Retina (tissue), 1 donor: ENCODE measurements at regions not wholly inside any gene's neighbourhood (a gene's known extent, or its start where the extent isn't known, plus 50 kb on each side); places are given as distances from the start of the nearest gene placed in this dataset.
A peak's percentile ranks its signal among the peaks of the same experiment; 100 is the strongest.
"Not testable (repeated sequence)": the region's sequence is repeated elsewhere in the genome, so short reads cannot be mapped to it uniquely, and the experiment has no call there.

Experiments used
- DNase-seq: peaks from one replicate; pipeline ENCODE4 v3.0.0-alpha.2; 2016

DNA sequence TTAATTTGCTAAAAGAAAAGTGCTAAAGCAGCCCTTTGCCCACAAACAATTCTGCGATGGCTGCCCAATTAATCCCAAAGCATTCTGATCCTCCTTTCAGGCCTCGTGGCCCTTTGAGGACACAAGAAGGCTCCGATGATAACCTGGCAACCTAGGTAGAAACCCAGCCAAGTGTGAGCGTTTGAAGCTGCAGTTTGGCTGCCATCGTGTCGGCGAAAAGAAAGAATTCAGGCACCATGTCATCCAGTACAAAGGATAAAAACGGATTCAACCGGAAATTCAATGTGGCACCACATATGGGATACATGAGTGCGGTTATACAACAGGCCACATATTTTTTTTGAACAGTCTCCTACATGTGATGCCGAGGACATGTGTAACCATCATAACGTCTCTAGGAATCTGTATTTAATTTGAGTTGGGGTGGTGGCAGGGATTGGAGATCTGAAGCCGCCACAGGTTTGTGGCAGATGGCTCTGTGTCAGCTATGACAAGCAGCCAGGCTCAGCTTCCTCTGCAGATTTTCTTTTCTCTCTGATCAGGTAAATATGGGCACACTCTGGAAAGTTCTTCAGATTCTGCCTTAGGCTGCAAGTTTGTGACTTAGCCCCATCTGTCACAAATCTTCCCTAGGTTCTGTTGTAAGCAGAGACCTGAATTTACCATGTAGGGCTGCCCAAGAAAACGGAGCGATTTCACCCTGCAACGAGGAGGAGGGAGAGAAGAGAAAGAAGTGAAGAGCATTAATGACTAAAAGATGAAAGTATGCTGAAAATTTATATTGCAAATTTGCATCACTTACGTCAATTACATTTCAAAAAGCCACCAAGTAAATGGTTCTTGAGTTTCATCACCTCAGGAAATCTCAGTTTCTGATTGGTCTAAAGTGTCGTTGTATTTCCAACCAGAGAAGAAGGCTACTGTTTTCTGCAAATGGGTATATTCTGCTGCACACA is 573.2 kb downstream of the ZEB2 start:
- DNase-seq: no peak

DNA sequence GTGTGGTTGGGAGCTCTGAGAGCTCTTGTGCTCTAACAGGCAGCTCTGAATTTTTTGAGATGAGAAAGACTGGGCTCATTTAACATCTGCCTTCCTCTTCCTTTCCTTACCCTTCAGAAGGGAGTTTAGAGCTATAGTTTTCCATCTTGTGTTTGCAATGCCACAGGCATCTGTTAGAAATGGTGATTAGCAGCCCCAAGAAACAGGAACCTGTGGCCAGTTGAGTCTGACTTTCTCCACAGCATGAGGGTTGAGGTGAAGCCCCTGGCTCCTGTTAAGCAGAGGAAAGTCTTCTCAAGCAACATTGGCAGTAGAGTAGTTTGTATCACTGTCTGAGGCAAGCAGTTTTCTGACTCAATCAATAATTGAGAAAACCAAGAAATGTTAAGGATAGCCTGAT is 577.4 kb downstream of the ZEB2 start:
- no peak for DNase-seq

DNA sequence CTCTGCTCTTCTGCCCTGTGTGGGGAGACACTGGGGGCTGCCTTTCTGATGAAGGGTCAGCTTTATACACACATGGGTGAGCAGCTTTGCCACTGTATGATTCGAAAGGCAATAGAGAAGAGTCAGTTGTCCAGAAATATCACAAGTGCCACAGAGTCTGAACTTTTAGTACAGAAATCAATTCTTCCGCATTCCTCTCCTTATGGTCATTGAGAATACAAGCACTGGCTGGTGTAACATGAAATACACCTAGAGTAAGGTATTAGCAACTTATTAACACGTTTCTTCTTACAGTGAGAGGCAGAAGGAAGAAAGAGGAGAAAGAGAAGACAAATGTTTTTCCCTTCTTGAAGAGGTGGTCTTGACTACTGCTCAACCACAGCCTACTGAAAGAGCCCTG is 579.2 kb downstream of the ZEB2 start:
- no peak for DNase-seq

DNA sequence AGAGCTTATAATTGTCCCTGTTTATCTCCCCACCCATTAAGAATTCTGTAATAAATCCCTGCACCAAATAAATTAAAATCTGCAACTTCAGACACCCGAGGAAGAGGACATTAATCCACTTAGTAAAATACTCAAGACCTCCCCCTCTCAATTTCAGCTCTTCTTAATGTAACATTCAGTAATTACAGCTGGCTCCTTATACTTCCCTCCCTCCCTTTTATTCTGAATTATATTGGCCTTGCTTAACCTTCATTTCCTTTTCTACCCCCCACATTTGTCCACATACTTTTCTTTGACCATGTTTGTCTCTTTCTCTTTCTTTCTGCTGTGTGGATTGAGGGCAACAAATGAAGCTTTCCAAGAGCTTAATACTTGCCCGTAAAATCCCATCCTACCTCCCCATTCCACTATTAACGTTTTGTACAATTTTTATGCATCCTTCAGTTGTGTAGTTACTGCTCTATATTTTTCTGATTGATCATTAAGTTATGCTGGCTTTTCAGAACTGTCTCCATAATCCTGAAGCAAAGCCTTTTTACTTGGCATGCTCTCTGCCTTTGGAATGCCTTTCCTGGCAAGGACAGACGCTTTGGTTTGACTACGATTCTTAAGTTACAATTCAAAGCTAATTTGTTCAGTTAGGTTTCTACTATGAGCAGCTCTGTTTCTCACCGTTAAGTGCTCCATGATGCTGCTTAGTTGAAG is 580.1 kb downstream of the ZEB2 start:
- DNase-seq: no peak

DNA sequence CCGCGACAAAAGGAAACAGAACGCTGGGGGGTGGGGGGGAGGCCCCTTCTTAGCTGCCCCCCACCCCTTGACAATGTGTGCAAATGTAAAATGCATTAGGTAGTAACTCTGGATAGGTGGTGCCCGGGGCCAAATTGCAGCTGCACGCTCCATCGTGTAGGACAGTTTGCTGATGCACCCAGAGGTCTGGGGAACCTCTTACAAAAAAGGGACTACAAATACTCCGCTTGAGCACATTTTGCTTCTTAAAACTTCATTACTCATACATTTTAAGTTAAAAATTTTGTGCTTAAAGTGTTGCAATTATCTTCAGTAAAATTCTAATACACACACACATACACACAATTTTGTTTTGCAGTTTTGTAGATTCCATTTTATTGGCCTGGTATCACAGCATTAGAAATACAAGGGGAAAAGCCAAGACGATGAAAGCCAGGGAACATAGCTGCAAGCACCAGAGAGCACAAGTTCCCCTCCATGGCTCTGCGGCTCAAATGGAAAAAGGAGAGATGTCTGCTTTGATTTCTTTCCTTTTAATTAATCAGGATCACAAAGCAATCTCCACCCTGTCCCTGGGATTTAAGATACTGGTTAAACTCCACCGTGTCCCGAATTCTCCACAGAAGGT is 582.1 kb downstream of the ZEB2 start:
- no peak for DNase-seq

DNA sequence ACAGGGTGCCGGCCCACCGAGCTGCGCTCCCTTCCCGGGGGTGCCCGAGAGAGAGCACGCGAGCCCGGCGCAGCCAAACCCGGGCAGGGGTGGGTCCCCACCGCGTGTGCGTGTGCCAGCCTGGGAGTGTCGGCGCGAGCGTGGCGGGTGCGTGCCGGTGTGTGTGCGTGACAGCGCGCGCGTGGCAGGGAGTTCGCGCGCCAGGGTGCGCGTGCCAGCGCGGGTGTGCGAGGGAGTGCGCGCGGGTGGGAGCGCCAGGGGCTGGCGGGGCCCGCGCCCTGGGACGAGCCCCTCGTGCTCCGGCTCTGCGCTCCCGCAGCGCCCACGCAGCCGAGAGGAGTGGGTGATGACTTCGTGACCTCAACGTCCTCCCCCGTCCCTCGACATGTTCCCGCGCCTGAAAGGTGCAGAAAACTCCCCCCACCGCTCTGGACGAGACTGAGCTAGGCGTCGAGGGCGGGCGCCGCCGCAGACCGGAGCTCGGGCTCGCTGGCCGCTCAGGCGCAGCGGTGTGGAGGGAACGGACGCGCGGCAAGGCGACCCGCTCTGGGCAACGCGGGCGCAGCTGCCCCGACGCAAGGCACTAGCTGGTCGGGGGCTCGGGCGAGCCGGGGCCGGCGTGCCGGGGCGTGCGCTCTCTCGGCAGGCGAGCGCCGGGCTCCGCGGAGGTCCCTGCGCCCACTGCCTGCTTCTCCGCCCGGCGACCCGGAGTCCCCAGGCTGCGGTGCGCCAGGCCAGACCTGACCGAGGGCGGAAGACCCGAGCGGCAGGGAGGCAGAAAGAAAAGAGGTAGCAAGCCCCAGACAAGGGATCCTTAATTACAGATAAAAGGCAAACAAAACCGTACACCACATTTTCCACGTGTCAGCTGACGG is 582.8 kb downstream of the ZEB2 start:
- peak; percentile 88 for DNase-seq

DNA sequence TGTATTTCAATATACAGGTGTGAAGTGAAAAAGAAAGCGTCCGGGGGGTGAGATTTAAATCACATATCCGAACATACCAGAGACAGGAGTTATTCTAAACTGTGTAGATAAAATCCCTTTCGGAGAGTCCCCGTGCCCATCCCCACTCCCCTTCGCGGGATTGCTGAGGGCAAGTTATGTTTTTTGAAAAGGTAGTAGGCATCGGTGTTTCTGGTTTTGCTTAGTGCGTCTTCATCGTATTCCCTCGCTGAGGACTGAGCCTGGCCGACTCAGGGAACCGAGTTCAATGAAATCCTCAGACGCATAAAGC is 583.4 kb downstream of the ZEB2 start:
- DNase-seq: no peak

DNA sequence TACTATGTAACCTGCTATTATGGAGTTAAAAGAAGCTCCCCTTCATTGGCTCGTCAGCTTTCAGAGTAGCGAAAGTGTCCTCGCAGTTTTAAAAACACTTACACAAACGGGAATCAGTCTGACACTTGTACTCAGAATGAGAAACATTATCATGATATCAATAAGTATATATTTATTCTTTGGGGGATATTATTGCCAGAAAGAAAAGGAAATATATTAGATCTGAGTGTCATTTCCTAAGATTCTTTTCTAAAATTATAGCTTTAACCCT is 584.5 kb downstream of the ZEB2 start:
- no peak for DNase-seq

DNA sequence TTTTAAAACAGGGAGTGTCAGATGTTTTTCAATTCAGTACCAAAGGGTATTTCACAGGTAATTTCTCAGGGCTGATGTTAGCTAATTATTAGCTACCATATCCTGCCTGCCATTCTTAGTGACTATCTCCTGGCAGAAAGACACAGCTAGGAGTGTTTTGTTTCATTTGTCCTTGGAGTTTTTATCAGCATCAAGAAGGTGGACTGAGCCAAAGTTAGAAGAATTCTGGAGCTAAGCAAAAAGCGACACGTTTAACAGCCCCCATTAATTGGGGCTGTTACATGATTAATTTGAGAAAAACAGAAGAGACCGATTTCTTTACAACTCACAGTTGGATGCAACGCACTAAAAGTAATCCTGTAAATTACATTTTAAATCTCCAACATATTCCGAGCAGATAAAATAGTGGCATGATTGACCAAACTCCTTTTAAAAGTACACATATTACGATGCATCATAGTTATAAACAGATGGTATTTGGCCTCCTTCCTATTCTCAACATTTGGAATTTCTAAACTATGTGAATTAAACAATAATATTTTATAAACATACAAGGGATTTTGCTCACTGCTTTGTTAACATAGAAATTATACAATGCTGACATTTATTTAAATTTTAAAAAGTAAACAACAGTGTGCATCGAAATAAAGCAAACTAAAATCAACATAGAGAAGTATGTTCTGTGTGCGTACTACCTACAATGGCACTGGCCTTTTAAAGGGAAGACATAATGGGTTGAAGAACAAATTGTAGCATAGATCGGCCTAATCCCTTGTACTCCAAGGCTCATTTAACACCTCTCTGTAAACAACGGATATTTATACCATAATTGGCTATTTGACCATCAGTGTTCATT is 585.1 kb downstream of the ZEB2 start:
- DNase-seq: no peak

DNA sequence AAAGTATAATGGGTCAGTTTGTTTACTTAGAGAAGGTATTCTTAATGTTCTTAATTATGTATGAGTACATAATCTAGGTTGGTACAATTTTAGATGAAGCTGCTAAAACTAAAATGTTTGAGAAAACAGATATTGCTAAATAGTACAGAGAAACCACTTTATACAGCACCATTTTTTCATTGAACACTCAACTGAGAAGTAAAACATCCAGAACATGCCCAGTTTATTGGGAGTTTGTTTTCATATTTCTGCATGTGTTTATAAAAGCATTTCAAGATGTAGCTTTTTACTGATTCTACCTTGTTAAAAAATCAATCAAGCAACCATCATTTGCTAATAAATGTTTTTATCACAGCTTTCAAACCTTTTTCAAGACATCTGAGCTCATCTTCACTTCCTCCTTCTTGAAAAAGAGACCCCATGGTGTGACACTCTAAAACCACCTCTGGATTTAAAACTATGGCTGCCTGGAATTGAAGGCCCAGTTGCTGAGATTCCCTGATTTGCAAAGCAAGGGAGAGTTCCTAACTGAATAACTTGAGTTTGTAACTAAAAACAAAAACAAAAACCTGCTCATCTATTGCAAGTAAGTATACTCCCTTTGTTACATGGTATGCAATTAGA is 585.9 kb downstream of the ZEB2 start:
- DNase-seq: no peak

DNA sequence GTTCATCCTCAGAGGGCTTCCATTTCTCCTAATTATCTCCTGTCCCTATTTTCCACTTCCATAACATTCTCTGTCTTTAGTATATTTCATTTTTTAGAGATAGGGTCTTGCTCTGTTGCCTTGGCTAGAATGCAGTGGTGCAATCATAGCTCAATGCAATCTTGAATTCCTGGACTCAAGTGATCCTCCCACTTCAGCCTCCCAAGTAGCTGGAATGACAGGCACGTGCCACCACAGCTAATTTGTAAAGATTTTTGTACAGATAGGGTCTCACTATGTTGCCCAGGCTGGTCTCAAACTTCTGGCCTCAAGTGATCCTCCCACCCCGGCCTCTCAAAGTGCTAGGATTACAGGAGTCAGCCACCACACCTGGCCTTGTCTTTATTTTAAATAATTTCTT is 589.0 kb downstream of the ZEB2 start:
- DNase-seq: no peak

DNA sequence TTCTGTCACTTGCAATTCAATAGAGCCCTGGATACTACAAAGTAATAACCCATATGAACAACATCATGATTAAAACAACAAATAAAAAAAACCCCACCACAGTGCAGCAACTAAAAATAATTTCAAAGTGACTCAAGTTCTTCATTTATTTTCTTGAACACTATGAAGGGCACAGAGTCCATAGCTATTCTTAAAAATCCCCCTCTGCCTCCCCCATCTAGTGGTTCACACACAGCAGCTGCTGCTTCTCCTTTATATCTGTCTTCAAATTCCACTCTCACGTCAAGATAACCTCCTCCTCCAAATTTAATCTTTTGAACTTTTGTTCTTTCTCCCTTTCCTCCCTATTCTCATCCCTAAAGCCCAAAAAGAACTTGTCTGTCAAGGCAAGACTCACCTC is 591.3 kb downstream of the ZEB2 start:
- no peak for DNase-seq

DNA sequence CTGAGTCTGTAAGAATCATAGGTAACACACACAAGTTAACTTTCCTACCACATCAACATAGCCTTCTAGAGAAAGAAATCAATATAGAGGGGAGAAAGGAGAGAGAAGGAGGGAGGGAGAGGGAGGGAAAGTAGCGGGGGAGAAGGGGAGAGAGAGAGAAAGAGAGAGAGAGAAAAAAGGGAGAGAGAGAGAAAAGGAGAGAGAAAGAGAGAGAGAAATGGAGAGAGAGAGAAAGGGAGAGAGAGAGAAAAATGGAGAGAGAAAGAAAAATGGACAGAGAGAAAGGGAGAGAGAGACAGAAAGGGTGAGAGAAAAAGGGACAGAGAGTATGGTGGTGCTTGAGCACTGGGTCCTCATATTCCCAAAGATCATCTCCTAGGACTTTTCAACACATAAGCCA is 591.7 kb downstream of the ZEB2 start:
- DNase-seq: no peak

DNA sequence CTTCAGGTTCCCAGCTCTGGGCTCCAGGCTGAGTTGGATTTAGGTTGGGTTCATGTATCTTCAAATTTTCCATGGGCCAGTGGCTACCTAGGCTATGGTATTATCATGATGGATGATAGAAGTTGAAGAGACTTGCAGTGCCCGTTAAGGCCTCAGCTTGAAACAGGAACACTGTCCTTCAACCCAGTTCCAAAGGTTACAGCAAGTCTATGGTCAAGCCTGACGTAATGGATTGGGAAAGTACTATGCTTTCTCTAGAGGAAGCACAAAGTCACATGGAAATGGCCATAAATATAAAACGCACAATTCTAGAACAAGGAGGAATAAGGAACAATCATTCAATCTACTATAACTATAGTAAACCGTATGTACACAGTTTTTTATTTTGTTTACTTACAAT is 593.2 kb downstream of the ZEB2 start:
- no peak for DNase-seq

DNA sequence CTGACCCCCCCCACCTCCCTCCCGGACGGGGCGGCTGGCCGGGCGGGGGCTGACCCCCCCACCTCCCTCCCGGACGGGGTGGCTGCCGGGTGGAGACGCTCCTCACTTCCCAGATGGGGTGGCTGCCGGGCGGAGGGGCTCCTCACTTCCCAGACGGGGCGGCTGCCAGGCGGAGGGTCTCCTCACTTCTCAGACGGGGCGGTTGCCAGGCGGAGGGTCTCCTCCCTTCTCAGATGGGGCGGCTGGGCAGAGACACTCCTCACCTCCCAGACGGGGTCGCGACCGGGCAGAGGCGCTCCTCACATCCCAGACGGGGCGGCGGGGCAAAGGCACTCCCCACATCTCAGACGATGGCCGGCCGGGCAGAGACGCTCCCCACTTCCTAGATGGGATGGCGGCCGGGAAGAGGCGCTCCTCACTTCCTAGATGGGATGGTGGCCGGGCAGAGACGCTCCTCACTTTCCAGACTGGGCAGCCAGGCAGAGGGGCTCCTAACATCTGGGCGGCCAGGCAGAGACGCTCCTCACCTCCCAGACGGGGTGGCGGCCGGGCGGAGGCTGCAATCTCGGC is 597.6 kb downstream of the ZEB2 start:
- not testable (repeated sequence) for DNase-seq

DNA sequence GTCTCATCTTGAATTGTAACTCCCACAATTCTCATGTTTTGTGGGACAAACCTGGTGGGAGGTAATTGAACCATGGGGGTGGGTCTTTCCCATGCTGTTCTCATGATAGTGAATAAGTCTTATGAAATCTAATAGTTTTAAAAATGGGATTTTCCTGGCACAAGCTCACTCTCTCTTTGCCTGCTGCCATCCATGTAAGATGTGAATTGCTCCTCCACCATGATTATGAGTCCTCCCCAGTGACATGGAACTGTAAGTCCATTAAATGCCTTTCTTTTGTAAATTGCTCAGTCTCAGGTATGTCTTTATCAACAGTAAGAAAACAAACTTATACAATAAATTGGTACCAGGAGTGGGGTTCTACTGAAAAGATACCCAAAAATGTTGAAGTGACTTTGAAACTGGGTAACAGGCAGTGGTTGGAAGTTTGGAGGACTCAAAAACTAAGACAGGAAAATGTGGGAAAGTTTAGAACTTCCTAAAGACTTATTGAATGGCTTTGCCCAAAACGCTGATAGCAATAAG is 601.4 kb downstream of the ZEB2 start:
- DNase-seq: no peak

DNA sequence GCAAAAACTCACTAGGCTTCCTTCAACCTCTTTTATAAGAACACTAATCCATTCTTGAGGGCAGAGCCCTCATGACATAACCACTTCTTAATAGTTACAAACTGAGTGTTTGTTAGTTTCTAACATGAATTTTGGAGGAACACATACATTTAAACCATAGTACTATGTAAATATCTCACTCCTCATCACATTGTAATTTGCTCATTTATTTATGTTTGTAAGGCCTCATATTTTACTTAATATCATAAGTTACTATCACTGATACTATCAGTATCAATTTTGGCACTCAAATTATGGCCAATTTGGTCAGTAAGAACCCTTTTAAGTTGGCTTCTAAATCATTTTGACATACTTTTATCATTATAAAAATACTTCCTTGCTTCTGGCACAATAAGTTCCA is 603.1 kb downstream of the ZEB2 start:
- no peak for DNase-seq

DNA sequence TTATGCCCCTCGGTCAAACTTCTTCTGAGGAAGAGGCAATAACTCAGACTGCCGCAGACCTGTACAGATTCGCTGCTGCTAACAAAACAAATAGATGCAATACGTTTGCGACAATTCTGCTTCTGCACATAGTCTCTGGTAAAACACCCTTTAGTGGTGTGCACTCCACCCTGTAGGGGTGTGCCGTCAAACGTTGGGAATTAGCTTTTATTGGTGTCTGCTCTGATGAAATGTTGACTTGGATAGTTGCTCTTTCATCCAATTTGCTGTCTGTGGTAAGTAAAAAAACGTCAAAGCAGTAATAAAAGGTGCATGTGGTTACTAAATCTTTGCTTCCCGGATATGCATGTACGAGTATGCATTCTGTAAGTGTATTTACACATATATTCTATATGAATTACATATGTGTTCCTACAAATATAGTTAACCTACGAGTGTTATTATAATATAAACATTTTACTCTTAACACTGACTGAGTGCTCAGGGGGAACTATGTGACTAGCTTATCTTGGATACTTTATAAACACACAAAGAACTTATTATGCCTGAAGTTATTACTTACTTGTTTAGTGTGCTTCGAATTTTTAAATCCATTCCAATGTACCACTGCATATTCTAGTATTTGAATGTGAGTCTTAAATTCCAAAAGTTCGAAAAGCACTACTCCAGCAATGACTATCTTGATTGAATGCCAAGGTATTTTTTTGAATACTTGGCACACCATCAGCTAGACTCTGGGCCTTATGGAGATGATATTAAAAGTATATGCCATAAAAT is 610.2 kb downstream of the ZEB2 start:
- no peak for DNase-seq

DNA sequence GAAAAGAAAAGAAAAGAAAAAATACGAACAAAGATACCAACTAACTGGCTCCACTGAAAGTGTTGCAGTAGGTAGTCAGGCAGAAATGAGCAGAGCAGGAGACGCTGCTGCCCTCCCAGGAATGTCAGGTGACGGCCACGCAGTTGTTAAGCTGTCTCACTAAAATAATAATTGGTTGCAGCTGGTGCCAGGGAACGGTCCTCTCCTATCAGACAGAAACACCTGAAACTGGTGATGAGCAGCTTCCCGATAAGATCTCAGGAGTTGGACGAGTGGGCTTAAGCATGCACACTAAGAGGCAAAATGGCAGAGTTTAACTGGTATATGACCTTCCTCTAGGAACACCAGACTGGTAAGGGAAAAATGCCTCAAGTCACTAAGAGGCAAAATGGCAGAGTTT is 611.1 kb downstream of the ZEB2 start:
- no peak for DNase-seq

DNA sequence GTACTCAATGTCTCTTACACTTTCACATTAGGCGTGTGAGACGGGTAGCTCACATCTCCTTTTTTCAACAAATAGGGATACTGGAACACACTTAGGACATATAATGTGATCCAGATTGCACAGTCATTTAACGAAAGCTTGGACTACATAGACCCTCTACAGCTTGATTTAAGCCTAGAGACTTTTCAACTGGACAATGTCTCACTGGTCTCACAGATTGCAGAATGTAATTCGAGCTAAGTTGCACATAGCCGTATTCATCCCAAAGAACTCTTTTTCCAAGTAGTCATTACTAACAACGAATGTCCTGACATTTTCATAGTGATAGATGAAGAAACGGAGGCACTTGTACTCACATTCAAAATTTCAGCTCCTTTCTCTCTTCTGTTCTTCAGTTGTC is 612.1 kb downstream of the ZEB2 start:
- no peak for DNase-seq
